Gastroesophageal sphincter (tissue), 3 donors: ENCODE measurements at regions not wholly inside any gene's neighbourhood (a gene's known extent, or its start where the extent isn't known, plus 50 kb on each side); places are given as distances from the start of the nearest gene placed in this dataset.

ENCODE experiments used
- CTCF ChIP-seq, 4 experiments: fragments of 200-600 bp in 2 of 4; fragments of 450-650 bp in 2 of 4; sonication (generic) in 1 of 4; IDR thresholded peaks; one replicate each; pipeline ENCODE4 v1.5.1; 2017 to 2019; ENCODE audit warnings: antibody characterized with exemption in 4 of 4, mild to moderate bottlenecking in 2 of 4, moderate library complexity in 2 of 4
- POLR2A ChIP-seq, 2 donors: fragments of 450-650 bp; IDR thresholded peaks; one replicate each; pipeline ENCODE4 v1.6.1; 2017; ENCODE audit warnings: antibody characterized with exemption in 2 of 2, mild to moderate bottlenecking in 2 of 2, moderate library complexity in 1 of 2

GRCh38 chr5:60287174-60287771 is 393.7 kb upstream of the PDE4D start:
- TF ChIP-seq POLR2A (IDR thresholded peaks at IDR 0.05): no peak
- TF ChIP-seq CTCF (IDR thresholded peaks at IDR 0.05): peak in 2 of 4 experiments; percentile 13 to 32
